ENCODE measurements at regions not wholly inside any gene's neighbourhood (a gene's known extent, or its start where the extent isn't known, plus 50 kb on each side); places are given as distances from the start of the nearest gene placed in this dataset.

GRCh38 chr2:189287982-189288521 lies 108.5 kb upstream of the COL5A2 start:
- Histone ChIP-seq H3K27me3 (ENCODE audit: insufficient read depth, poor library complexity, severe bottlenecking) (no peaks in the 10 kb centered on the region), H3K27ac (ENCODE audit: poor library complexity, severe bottlenecking) (peak overlapping the region; percentile 85), H3K4me1 (ENCODE audit: insufficient read depth, poor library complexity, severe bottlenecking) (peaks cover 29% of the 10 kb centered on the region), H3K9me3 (ENCODE audit: severe bottlenecking) (no peaks in the 10 kb centered on the region), H3K4me3 (ENCODE audit: severe bottlenecking) (no peak overlapping the region), H3K36me3 (ENCODE audit: low read depth) (no peaks in the 10 kb centered on the region)
- ATAC-seq (ENCODE audit: low read depth) = peak; percentile 78
- TF ChIP-seq, protein P1, sequence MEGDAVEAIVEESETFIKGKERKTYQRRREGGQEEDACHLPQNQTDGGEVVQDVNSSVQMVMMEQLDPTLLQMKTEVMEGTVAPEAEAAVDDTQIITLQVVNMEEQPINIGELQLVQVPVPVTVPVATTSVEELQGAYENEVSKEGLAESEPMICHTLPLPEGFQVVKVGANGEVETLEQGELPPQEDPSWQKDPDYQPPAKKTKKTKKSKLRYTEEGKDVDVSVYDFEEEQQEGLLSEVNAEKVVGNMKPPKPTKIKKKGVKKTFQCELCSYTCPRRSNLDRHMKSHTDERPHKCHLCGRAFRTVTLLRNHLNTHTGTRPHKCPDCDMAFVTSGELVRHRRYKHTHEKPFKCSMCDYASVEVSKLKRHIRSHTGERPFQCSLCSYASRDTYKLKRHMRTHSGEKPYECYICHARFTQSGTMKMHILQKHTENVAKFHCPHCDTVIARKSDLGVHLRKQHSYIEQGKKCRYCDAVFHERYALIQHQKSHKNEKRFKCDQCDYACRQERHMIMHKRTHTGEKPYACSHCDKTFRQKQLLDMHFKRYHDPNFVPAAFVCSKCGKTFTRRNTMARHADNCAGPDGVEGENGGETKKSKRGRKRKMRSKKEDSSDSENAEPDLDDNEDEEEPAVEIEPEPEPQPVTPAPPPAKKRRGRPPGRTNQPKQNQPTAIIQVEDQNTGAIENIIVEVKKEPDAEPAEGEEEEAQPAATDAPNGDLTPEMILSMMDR (IDR thresholded peaks at IDR 0.05; ENCODE audit: poor library complexity, severe bottlenecking) = peak; percentile 86
- no peak for DNase-seq (ENCODE audit: low spot score)

GRCh38 chr2:189291460-189291859 lies 111.9 kb upstream of the COL5A2 start:
- no peak for DNase-seq (ENCODE audit: low spot score)
- no peaks in the 10 kb centered on the region for H3K36me3 ChIP-seq (ENCODE audit: low read depth)
- H3K9me3 ChIP-seq (ENCODE audit: severe bottlenecking) = no peaks in the 10 kb centered on the region
- ATAC-seq (ENCODE audit: low read depth) = no peak
- H3K4me3 ChIP-seq (ENCODE audit: severe bottlenecking) = no peak overlapping the region
- H3K27me3 ChIP-seq (ENCODE audit: insufficient read depth, poor library complexity, severe bottlenecking) = no peaks in the 10 kb centered on the region
- TF ChIP-seq, protein P1 (IDR thresholded peaks at IDR 0.05; ENCODE audit: poor library complexity, severe bottlenecking) = no peak
- H3K4me1 ChIP-seq (ENCODE audit: insufficient read depth, poor library complexity, severe bottlenecking) = peaks cover 16% of the 10 kb centered on the region
- no peak overlapping the region for H3K27ac ChIP-seq (ENCODE audit: poor library complexity, severe bottlenecking)

GRCh38 chr2:189293164-189293563 lies 113.6 kb upstream of the COL5A2 start:
- Histone ChIP-seq H3K4me3 (ENCODE audit: severe bottlenecking) (no peak overlapping the region), H3K36me3 (ENCODE audit: low read depth) (no peaks in the 10 kb centered on the region), H3K9me3 (ENCODE audit: severe bottlenecking) (no peaks in the 10 kb centered on the region), H3K27me3 (ENCODE audit: insufficient read depth, poor library complexity, severe bottlenecking) (no peaks in the 10 kb centered on the region), H3K27ac (ENCODE audit: poor library complexity, severe bottlenecking) (no peak overlapping the region), H3K4me1 (ENCODE audit: insufficient read depth, poor library complexity, severe bottlenecking) (peaks cover 8% of the 10 kb centered on the region)
- TF ChIP-seq, protein P1 (IDR thresholded peaks at IDR 0.05; ENCODE audit: poor library complexity, severe bottlenecking) = no peak
- DNase-seq (ENCODE audit: low spot score) = no peak
- no peak for ATAC-seq (ENCODE audit: low read depth)

- Histone ChIP-seq H3K9me3 (ENCODE audit: severe bottlenecking) (no peaks in the 10 kb centered on the region), H3K27me3 (ENCODE audit: insufficient read depth, poor library complexity, severe bottlenecking) (no peaks in the 10 kb centered on the region), H3K4me3 (ENCODE audit: severe bottlenecking) (no peak overlapping the region), H3K27ac (ENCODE audit: poor library complexity, severe bottlenecking) (no peak overlapping the region), H3K36me3 (ENCODE audit: low read depth) (no peaks in the 10 kb centered on the region), H3K4me1 (ENCODE audit: insufficient read depth, poor library complexity, severe bottlenecking) (peaks cover 9% of the 10 kb centered on the region)
- TF ChIP-seq, protein P1 (IDR thresholded peaks at IDR 0.05; ENCODE audit: poor library complexity, severe bottlenecking) = no peak
- no peak for DNase-seq (ENCODE audit: low spot score)
- no peak for ATAC-seq (ENCODE audit: low read depth)
These were observed 117.9 kb upstream of the COL5A2 start for GRCh38 chr2:189297446-189297845.

GRCh38 chr2:189298038-189298437 lies 118.5 kb upstream of the COL5A2 start:
- H3K9me3 ChIP-seq (ENCODE audit: severe bottlenecking) = no peaks in the 10 kb centered on the region
- no peak overlapping the region for H3K27ac ChIP-seq (ENCODE audit: poor library complexity, severe bottlenecking)
- no peaks in the 10 kb centered on the region for H3K36me3 ChIP-seq (ENCODE audit: low read depth)
- TF ChIP-seq, protein P1 (IDR thresholded peaks at IDR 0.05; ENCODE audit: poor library complexity, severe bottlenecking) = no peak
- no peak overlapping the region for H3K4me3 ChIP-seq (ENCODE audit: severe bottlenecking)
- H3K27me3 ChIP-seq (ENCODE audit: insufficient read depth, poor library complexity, severe bottlenecking) = no peaks in the 10 kb centered on the region
- peaks cover 14% of the 10 kb centered on the region for H3K4me1 ChIP-seq (ENCODE audit: insufficient read depth, poor library complexity, severe bottlenecking)
- no peak for DNase-seq (ENCODE audit: low spot score)
- ATAC-seq (ENCODE audit: low read depth) = no peak

Measured in RWPE2 (cell line).